SK-N-SH (cell line): ENCODE measurements at regions not wholly inside any gene's neighbourhood (a gene's known extent, or its start where the extent isn't known, plus 50 kb on each side); places are given as distances from the start of the nearest gene placed in this dataset.

ENCODE experiments used
- CHD2 ChIP-seq: fragments of 150-350 bp; IDR thresholded peaks from 2 replicates; pipeline ENCODE4 v1.6.1; 2018; ENCODE audit warnings: low read length; ENCODE audit not compliant: partially characterized antibody
- EP300 ChIP-seq, 2 experiments: IDR thresholded peaks; 2 replicates each; pipeline versions ENCODE4 v1.4.0 to v1.6.1; 2012; ENCODE audit warnings: borderline replicate concordance in 1 of 2, low read depth in 1 of 2, low read length in 1 of 2
- EZH2phosphoT487 ChIP-seq: fragments of 200-600 bp; sonication (generic); IDR thresholded peaks from 2 replicates; pipeline ENCODE4 v1.6.1; 2017; ENCODE audit warnings: low read depth, mixed run types, mild to moderate bottlenecking, antibody characterized with exemption, moderate library complexity, borderline replicate concordance
- GABPA ChIP-seq: IDR thresholded peaks from 2 replicates; pipeline ENCODE4 v1.4.0; 2012; ENCODE audit warnings: low read depth, mild to moderate bottlenecking
- POLR2AphosphoS5 ChIP-seq: IDR thresholded peaks from 2 replicates; pipeline ENCODE4 v1.6.1; 2012; ENCODE audit warnings: low read depth, low read length
- SMC3 ChIP-seq: IDR thresholded peaks from 2 replicates; pipeline ENCODE4 v1.6.1; 2012; ENCODE audit warnings: low read depth, low read length, improper control_type of control experiment
- TAF1 ChIP-seq: IDR thresholded peaks from 2 replicates; pipeline ENCODE4 v1.6.1; 2012; ENCODE audit warnings: low read depth, mild to moderate bottlenecking, low read length, moderate library complexity, borderline replicate concordance
- YY1 ChIP-seq: IDR thresholded peaks from 2 replicates; pipeline ENCODE4 v1.4.0; 2012; ENCODE audit warnings: low read depth, mild to moderate bottlenecking
- TF ChIP-seq, protein P1 (sequence below): fragments of 200-600 bp; sonication (generic); IDR thresholded peaks from 2 replicates; pipeline ENCODE4 v1.6.1; 2017; ENCODE audit warnings: antibody characterized with exemption, mild to moderate bottlenecking, moderate library complexity
- TF ChIP-seq, protein P2 (sequence below): IDR thresholded peaks from 2 replicates; pipeline ENCODE4; 2012
- TF ChIP-seq, protein P3 (sequence below): IDR thresholded peaks from 2 replicates; pipeline ENCODE4 v1.4.0; 2012; ENCODE audit warnings: low read depth, borderline replicate concordance
- TF ChIP-seq, protein P4 (sequence below): IDR thresholded peaks from 2 replicates; pipeline ENCODE4 v1.6.1; 2012; ENCODE audit warnings: mild to moderate bottlenecking, low read depth, low read length, moderate library complexity

DNA sequence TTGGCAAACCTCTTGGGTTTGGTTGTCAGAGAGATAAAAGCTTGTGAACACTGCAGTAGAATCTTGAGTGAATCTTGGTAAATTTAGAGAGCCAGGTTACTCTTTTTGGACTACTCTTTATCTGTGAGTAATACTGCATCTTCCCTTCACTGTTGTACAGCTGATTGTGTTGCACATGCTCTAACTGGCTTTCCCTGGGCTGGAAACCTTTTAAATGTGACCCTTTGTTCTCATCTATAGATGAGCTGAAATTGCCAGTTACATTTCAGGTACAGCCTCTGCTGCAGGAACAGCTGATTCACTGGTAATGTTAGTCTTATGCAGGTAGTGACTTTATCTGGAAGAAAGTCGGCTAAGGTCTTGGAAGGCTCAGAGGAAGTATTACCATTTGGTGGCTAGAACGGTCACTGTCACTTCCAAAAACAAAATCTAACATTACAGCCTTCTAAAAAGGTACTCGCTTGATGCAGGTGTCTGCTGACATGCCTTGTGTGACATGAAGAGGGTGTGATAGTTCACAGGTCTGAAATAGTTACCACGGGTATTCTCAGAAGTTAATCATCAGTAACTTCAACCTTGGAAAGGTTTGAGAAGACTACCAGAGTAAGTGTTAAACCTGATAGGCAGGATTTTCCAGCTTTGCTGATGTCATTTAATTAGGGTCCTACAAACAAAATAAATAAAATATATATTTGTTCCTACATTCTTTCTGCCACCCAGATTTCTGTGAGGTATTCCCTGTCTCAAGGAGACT lies 851.1 kb downstream of the SLC4A3 start:
- no peak for TF ChIP-seq GABPA
- TF ChIP-seq EZH2phosphoT487 = no peak
- no peak for TF ChIP-seq CHD2
- TF ChIP-seq, protein P1, sequence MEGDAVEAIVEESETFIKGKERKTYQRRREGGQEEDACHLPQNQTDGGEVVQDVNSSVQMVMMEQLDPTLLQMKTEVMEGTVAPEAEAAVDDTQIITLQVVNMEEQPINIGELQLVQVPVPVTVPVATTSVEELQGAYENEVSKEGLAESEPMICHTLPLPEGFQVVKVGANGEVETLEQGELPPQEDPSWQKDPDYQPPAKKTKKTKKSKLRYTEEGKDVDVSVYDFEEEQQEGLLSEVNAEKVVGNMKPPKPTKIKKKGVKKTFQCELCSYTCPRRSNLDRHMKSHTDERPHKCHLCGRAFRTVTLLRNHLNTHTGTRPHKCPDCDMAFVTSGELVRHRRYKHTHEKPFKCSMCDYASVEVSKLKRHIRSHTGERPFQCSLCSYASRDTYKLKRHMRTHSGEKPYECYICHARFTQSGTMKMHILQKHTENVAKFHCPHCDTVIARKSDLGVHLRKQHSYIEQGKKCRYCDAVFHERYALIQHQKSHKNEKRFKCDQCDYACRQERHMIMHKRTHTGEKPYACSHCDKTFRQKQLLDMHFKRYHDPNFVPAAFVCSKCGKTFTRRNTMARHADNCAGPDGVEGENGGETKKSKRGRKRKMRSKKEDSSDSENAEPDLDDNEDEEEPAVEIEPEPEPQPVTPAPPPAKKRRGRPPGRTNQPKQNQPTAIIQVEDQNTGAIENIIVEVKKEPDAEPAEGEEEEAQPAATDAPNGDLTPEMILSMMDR = no peak
- TF ChIP-seq SMC3 = no peak
- TF ChIP-seq EP300 (IDR thresholded peaks at IDR 0.05; ENCODE audit: borderline replicate concordance in 1 of 2, low read depth in 1 of 2, low read length in 1 of 2) = no peak
- no peak for TF ChIP-seq TAF1
- no peak for TF ChIP-seq YY1
- TF ChIP-seq POLR2AphosphoS5 = no peak
- TF ChIP-seq, protein P2, sequence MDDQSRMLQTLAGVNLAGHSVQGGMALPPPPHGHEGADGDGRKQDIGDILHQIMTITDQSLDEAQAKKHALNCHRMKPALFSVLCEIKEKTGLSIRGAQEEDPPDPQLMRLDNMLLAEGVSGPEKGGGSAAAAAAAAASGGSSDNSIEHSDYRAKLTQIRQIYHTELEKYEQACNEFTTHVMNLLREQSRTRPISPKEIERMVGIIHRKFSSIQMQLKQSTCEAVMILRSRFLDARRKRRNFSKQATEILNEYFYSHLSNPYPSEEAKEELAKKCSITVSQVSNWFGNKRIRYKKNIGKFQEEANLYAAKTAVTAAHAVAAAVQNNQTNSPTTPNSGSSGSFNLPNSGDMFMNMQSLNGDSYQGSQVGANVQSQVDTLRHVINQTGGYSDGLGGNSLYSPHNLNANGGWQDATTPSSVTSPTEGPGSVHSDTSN = no peak
- TF ChIP-seq, protein P3, sequence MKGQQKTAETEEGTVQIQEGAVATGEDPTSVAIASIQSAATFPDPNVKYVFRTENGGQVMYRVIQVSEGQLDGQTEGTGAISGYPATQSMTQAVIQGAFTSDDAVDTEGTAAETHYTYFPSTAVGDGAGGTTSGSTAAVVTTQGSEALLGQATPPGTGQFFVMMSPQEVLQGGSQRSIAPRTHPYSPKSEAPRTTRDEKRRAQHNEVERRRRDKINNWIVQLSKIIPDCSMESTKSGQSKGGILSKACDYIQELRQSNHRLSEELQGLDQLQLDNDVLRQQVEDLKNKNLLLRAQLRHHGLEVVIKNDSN = no peak
- TF ChIP-seq, protein P4, sequence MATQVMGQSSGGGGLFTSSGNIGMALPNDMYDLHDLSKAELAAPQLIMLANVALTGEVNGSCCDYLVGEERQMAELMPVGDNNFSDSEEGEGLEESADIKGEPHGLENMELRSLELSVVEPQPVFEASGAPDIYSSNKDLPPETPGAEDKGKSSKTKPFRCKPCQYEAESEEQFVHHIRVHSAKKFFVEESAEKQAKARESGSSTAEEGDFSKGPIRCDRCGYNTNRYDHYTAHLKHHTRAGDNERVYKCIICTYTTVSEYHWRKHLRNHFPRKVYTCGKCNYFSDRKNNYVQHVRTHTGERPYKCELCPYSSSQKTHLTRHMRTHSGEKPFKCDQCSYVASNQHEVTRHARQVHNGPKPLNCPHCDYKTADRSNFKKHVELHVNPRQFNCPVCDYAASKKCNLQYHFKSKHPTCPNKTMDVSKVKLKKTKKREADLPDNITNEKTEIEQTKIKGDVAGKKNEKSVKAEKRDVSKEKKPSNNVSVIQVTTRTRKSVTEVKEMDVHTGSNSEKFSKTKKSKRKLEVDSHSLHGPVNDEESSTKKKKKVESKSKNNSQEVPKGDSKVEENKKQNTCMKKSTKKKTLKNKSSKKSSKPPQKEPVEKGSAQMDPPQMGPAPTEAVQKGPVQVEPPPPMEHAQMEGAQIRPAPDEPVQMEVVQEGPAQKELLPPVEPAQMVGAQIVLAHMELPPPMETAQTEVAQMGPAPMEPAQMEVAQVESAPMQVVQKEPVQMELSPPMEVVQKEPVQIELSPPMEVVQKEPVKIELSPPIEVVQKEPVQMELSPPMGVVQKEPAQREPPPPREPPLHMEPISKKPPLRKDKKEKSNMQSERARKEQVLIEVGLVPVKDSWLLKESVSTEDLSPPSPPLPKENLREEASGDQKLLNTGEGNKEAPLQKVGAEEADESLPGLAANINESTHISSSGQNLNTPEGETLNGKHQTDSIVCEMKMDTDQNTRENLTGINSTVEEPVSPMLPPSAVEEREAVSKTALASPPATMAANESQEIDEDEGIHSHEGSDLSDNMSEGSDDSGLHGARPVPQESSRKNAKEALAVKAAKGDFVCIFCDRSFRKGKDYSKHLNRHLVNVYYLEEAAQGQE = no peak
